Gastrocnemius medialis (tissue), 4 donors: ENCODE measurements at regions not wholly inside any gene's neighbourhood (a gene's known extent, or its start where the extent isn't known, plus 50 kb on each side); places are given as distances from the start of the nearest gene placed in this dataset.

ENCODE experiments used
- ATAC-seq, 2 donors: fragments of 150-250 bp; one replicate each; pipeline ENCODE4 v1.9.1; 2016
- DNase-seq, 2 donors: peaks; one replicate each; pipeline ENCODE4 v3.0.0-alpha.2; 2019
- H3K27ac ChIP-seq, 4 donors: fragments of 200-600 bp; sonication (generic); 1 replicate in 1 of 4; 2 replicates in 3 of 4; pipeline ENCODE4 v1.5.1; 2016 to 2018; ENCODE audit warnings: mild to moderate bottlenecking in 2 of 4, moderate library complexity in 1 of 4
- H3K27me3 ChIP-seq, 3 donors: fragments of 200-600 bp; sonication (generic) in 2 of 3; 1 replicate in 1 of 3; 2 replicates in 2 of 3; pipeline versions ENCODE4 v1.5.1 to v1.6.0; 2016 to 2019; ENCODE audit warnings: mild to moderate bottlenecking in 1 of 3, moderate library complexity in 1 of 3
- H3K36me3 ChIP-seq, 2 donors: fragments of 200-600 bp; sonication (generic) in 1 of 2; one replicate each; pipeline ENCODE4 v1.5.1; 2017 to 2018
- H3K4me1 ChIP-seq, 2 donors: fragments of 200-600 bp; sonication (generic) in 1 of 2; one replicate each; pipeline ENCODE4 v1.5.1; 2016 to 2017; ENCODE audit warnings: mild to moderate bottlenecking in 2 of 2
- H3K4me3 ChIP-seq, 4 donors: fragments of 200-600 bp; sonication (generic) in 3 of 4; 1 replicate in 1 of 4; 2 replicates in 3 of 4; pipeline ENCODE4 v1.5.1; 2016 to 2019; ENCODE audit warnings: mild to moderate bottlenecking in 2 of 4
- H3K9me3 ChIP-seq, 3 donors: fragments of 200-600 bp; sonication (generic) in 2 of 3; 1 replicate in 1 of 3; 2 replicates in 2 of 3; pipeline ENCODE4 v1.5.1; 2016 to 2019
- POLR2A ChIP-seq, 2 donors: fragments of 450-650 bp; IDR thresholded peaks; one replicate each; pipeline ENCODE4 v1.6.1; 2017; ENCODE audit warnings: antibody characterized with exemption in 2 of 2, mild to moderate bottlenecking in 2 of 2, moderate library complexity in 2 of 2
- in situ Hi-C, 4 donors: fragments of 200-750 bp; cut with MboI; loops; one replicate each; pipeline versions ENCODE4 v1.15.0 to v1.8.0; 2017; ENCODE audit warnings: low sequenced_read_pairs in 4 of 4
- intact Hi-C: fragments of 100-400 bp; cut with DNase I; formaldehyde crosslinking; loops from one replicate; pipeline ENCODE4 v1.15.1; 2023; ENCODE audit warnings: low total_unique reads
- TF ChIP-seq, protein P1 (sequence below), 5 experiments: fragments of 450-650 bp in 3 of 5; fragments of 200-600 bp in 2 of 5; sonication (generic) in 2 of 5; IDR thresholded peaks in 4 of 5; conservative IDR thresholded peaks in 1 of 5; 1 replicate in 4 of 5; 2 replicates in 1 of 5; pipeline ENCODE4 v1.5.1; 2016 to 2019; ENCODE audit warnings: antibody characterized with exemption in 5 of 5, mild to moderate bottlenecking in 3 of 5, moderate library complexity in 3 of 5

DNA sequence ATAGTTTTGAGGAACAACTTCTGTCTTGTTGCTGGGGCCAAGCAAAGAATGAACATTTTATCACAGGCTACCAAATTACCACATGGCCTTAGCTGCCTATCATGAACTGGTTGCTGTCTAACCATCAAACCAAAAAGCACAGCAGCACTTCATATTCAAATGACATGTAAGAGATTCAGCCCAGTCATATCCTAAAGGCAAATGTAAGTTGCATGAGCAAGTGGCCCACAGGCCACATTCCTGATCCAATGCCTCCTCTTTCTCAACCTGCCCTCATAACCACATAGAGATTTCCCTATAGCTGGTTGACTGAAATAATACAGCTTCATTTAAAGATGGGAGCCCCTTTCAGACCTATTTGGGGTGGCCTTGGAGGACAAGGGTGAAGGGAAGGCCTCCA is 572.3 kb downstream of the IRS1 start:
- no peak for TF ChIP-seq POLR2A (IDR thresholded peaks at IDR 0.05)
- TF ChIP-seq, protein P1, sequence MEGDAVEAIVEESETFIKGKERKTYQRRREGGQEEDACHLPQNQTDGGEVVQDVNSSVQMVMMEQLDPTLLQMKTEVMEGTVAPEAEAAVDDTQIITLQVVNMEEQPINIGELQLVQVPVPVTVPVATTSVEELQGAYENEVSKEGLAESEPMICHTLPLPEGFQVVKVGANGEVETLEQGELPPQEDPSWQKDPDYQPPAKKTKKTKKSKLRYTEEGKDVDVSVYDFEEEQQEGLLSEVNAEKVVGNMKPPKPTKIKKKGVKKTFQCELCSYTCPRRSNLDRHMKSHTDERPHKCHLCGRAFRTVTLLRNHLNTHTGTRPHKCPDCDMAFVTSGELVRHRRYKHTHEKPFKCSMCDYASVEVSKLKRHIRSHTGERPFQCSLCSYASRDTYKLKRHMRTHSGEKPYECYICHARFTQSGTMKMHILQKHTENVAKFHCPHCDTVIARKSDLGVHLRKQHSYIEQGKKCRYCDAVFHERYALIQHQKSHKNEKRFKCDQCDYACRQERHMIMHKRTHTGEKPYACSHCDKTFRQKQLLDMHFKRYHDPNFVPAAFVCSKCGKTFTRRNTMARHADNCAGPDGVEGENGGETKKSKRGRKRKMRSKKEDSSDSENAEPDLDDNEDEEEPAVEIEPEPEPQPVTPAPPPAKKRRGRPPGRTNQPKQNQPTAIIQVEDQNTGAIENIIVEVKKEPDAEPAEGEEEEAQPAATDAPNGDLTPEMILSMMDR (IDR thresholded peaks at IDR 0.05 in 4 of 5, conservative IDR thresholded peaks at IDR 0.05 in 1 of 5), result no peak
- in situ Hi-C loops, result loop anchor here in 1 of 4 donors (10.0 kb wide), 1 partner anchor 577 kb away; no protein-coding TSS in a partner anchor
- no peak for ATAC-seq
- no peaks in the 10 kb centered on the region for H3K27me3 ChIP-seq
- no peaks in the 10 kb centered on the region for H3K9me3 ChIP-seq
- H3K4me3 ChIP-seq, result no peak overlapping the region
- intact Hi-C loops, result no loop called here
- H3K4me1 ChIP-seq, result no peaks in the 10 kb centered on the region
- H3K27ac ChIP-seq, result no peak overlapping the region
- DNase-seq, result no peak
- no peaks in the 10 kb centered on the region for H3K36me3 ChIP-seq

DNA sequence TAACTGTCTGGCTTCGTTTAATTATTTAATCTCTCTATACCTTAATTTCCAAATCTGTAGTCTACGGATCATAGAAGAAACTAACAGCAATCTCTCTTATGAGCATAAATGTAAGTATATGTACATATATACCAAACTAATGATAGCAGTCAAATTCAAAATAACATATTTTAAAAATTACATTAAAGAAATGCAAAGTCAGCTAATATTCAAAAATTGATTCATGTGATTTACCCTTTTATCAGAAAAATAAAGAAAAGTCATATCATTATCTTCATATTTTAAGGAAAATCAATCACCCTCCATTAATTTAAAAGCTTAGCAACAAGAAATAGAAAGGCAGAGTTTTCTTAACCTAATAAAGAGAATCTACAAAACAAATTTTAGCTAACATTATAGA is 575.9 kb downstream of the IRS1 start:
- Histone ChIP-seq H3K27ac (no peak overlapping the region), H3K4me1 (no peaks in the 10 kb centered on the region), H3K9me3 (no peaks in the 10 kb centered on the region), H3K4me3 (no peak overlapping the region), H3K27me3 (no peaks in the 10 kb centered on the region), H3K36me3 (no peaks in the 10 kb centered on the region)
- TF ChIP-seq, protein P1 (IDR thresholded peaks at IDR 0.05 in 4 of 5, conservative IDR thresholded peaks at IDR 0.05 in 1 of 5), result no peak
- TF ChIP-seq POLR2A (IDR thresholded peaks at IDR 0.05), result no peak
- ATAC-seq, result no peak
- intact Hi-C loops (no loop called here), in situ Hi-C loops (loop anchor here in 3 of 4 donors (10.0 to 25.0 kb wide), 2 partner anchors 581 to 589 kb away; no protein-coding TSS in a partner anchor)
- DNase-seq, result no peak

DNA sequence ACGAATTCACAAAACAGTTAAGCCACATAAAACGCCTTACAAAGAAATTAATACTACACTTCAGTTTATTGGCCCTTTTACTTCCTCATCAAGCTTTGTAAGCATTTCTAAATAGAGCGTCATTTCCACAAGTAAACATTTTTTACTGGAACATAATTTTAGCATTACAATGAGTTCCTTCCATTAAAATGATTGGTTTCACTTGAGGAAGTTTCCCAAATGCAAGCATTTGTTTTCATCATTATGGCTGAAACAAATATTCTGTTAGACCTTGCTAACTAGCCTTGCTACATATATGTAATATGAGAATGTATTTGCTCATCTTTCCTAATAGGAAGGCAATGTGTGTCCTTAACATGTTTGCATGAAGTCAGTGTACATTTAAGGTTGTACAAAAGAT is 579.1 kb downstream of the IRS1 start:
- Histone ChIP-seq H3K9me3 (no peaks in the 10 kb centered on the region), H3K36me3 (no peaks in the 10 kb centered on the region), H3K4me3 (no peak overlapping the region), H3K27ac (no peak overlapping the region), H3K4me1 (no peaks in the 10 kb centered on the region), H3K27me3 (no peaks in the 10 kb centered on the region)
- no peak for DNase-seq
- intact Hi-C loops (no loop called here), in situ Hi-C loops (loop anchor here in 3 of 4 donors (10.0 to 25.0 kb wide), 2 partner anchors 584 to 592 kb away; no protein-coding TSS in a partner anchor)
- no peak for ATAC-seq
- TF ChIP-seq POLR2A (IDR thresholded peaks at IDR 0.05), result no peak

DNA sequence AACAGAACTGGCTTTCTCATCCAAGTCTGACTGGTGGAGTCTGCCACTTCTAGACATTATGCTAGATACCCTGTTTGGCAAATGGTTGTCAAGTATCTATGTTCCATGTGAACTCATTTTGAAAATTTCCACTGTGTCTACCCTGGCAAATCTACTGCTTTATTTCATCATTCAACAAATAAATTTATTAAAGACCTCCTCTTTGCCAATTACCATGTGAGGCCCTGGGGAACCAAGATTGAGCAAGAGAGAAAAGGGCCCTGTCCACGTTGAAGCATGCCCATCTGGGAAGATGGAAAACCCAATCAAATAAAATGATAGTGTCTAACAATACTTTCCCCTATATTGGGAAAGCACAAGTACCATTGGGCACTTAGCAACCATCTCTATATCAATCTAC is 582.4 kb downstream of the IRS1 start:
- intact Hi-C loops, result loop anchor here (2.0 kb wide), 1 partner anchor 586 kb away; no protein-coding TSS in a partner anchor

DNA sequence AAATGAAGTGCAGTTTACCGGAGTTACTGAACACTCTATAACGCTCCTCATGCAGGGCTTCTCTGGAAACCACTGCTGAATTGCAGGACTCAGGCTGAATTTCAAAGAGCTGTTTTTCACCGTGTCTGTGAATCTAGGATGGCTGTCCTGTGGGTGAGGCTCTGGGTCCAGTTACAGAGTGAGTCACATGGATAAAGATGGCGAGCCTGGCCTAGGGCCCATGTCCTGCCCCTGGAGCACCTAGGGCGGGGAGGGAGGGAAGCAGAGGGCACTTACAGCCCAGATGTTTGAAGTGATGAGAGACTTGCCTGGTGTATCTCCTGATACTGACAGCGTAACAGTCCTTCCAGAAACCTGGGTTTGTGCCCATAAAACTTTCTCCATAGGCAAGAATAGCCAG is 583.0 kb downstream of the IRS1 start:
- TF ChIP-seq, protein P1 (IDR thresholded peaks at IDR 0.05 in 4 of 5, conservative IDR thresholded peaks at IDR 0.05 in 1 of 5), result no peak
- TF ChIP-seq POLR2A (IDR thresholded peaks at IDR 0.05), result no peak
- Histone ChIP-seq H3K27ac (no peak overlapping the region), H3K4me3 (no peak overlapping the region), H3K9me3 (no peaks in the 10 kb centered on the region), H3K36me3 (no peaks in the 10 kb centered on the region), H3K27me3 (no peaks in the 10 kb centered on the region), H3K4me1 (peaks cover 1 to 4% of the 10 kb centered on the region in 2 donors)
- intact Hi-C loops, result loop anchor here (2.0 kb wide), 1 partner anchor 586 kb away; no protein-coding TSS in a partner anchor
- in situ Hi-C loops, result loop anchor here in 2 of 4 donors (25.0 kb wide), 1 partner anchor 596 kb away; no protein-coding TSS in a partner anchor
- ATAC-seq (no peak), DNase-seq (no peak)

More for the DNA sequence above, 582.4 kb downstream of the IRS1 start:
- Histone ChIP-seq H3K9me3 (no peaks in the 10 kb centered on the region), H3K27me3 (no peaks in the 10 kb centered on the region), H3K4me1 (no peaks in the 10 kb centered on the region), H3K27ac (no peak overlapping the region), H3K4me3 (no peak overlapping the region), H3K36me3 (no peaks in the 10 kb centered on the region)
- TF ChIP-seq POLR2A (IDR thresholded peaks at IDR 0.05), result no peak
- TF ChIP-seq, protein P1 (IDR thresholded peaks at IDR 0.05 in 4 of 5, conservative IDR thresholded peaks at IDR 0.05 in 1 of 5), result no peak
- DNase-seq (peak in 1 of 2 donors; percentile 16), ATAC-seq (no peak)
- in situ Hi-C loops, result loop anchor here in 2 of 4 donors (25.0 kb wide), 1 partner anchor 595 kb away; no protein-coding TSS in a partner anchor
